ENCODE measurements at regions not wholly inside any gene's neighbourhood (a gene's known extent, or its start where the extent isn't known, plus 50 kb on each side); places are given as distances from the start of the nearest gene placed in this dataset.

DNA sequence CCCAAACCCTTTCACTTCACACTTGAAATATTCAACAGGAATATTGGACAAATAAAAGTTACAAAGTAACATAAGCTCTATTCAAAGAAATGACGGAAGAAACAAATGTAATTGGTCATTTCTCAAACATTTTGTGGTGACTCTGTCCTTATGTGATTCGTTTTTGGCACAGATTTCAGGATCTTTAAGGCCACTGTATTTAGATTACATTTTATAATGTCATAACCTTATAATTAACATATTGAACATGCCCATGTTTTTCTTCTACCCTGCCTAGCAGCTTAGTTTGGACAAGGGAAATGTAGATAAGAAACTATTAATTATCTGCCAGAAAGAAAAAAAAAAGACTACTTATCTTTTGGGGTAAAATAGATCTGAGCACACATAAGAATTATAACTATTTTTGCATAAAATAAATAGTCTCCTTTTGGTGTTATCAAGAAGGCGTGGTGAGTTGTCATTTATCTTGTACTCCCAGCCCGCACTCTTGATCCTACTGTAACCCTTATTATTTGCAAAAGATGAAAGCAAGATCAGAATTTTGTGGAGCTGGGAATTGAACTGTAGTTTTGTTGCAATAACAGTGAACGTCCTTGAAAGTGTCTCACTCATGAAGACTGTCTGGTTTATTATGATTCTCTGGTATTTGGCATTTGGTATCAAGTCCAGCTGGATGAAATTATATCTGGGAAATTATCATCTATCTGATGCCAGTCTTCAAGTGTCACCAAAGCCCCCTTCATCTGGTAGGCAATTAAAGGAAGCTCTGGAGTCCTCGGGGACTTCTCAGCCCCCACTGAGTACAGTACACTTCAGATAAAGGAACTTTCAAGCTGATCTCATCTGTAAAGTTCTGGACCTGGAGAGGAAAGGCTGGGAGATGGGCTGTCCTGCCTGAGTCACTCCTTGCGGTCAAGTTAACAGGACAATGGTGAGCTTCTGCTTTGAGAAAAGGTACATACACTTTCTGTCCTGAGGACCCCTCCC, 175.7 kb upstream of the INHBA start:
- no peak for DNase-seq (ENCODE audit: low read depth, low spot score)

DNA sequence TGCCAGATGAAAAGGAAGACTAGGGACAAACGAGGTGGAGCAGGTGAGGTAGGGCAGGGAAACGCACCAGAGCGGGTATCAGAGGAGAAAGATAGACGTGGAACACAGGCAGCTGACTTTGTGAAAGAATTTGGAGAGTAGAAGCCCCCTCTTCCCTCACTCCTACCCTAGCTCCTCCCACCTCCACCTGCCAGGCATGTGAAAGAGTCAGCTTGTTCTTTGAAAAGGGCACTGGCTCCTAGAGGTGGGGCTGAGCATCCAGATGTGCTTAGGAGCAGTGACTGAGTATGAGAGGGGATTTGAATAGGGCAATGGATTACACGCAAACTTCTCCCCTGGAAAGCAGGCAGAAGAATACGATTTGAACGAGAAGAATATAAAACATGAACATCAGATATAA, 174.2 kb upstream of the INHBA start:
- no peak for DNase-seq (ENCODE audit: low read depth, low spot score)

DNA sequence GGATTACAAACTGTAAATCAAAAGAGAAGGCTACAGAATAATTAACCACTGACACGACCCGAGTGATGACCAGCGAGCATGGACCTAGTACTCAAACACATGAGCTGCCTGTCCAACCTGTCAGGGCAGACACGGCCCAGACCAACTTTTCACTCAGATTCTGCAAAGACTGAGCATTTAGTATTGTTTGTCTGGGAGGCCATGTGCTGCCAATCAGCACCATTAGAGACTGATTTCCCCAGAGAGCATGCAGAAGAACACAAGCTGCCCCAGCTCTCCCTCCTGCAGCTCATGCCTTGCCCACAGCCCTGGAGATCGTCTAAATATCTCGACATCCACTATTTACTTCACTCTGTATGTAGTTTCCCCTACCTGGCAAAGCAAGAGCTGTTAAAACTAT, 172.6 kb upstream of the INHBA start:
- no peak for DNase-seq (ENCODE audit: low read depth, low spot score)

DNA sequence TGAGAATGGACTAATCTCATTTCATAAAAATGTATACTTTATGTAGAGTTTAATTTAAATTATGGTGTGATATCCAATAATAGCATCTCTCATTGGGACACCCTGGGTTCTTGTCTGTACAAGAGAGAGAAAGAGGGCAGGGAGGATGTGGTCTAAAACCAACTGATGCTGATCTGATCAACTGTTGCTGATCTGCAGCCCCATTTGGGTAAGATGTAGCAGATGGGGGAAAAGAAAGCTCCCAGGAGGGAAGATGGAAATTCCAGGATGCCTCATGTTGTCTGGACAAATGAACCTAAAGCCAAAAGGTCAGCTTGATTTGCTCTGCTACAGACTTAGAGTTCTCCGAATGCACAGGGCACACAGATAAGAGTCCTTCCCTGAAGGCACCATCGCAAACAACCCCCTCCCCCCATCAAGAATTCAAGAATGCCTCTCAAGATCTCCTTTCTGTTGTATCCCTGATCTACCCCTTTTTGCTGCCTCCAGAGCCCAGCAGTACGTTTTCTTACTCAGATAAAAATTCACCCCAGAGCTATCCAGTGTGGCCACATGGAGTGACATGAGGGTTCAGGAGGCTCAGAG, 171.4 kb upstream of the INHBA start:
- no peak for DNase-seq (ENCODE audit: low read depth, low spot score)

DNA sequence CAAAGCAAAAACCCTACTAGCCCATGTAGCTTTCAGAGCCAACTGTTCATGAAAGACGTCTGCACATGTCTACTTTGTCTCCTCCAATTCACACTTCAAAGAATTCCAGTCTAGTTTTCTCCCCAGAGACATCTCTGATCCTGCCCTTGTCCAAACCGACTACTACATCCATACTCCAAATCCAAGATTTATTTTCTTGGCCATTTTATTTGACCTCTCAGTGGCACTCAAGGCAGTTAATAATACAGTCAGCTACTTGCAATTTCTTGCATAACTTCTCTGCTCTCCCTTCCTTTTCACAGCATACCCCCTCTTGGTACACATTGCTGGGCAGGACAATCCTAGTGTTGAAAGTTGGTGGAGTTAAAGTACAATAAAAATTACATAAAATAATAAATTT, 170.9 kb upstream of the INHBA start:
- DNase-seq (ENCODE audit: low read depth, low spot score): no peak

DNA sequence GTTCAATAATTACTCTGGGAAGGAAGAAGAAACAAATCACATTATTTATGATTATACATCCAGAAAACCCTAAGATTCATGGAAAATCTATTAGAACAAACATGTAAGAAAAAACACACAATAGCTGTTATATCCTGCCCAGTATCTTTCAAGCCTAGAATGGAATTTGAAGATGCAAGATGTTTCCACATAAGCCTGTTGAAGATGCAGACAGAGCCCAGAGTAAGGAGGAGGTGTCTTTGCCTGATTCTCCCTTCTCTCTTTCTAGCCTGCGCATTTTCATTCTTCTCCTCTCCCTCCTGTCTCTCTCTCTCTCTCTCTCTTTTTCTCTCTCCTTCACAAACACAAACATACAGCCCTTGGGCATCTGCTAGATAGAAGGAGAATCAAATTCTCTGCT, 170.1 kb upstream of the INHBA start:
- DNase-seq (ENCODE audit: low read depth, low spot score): no peak

DNA sequence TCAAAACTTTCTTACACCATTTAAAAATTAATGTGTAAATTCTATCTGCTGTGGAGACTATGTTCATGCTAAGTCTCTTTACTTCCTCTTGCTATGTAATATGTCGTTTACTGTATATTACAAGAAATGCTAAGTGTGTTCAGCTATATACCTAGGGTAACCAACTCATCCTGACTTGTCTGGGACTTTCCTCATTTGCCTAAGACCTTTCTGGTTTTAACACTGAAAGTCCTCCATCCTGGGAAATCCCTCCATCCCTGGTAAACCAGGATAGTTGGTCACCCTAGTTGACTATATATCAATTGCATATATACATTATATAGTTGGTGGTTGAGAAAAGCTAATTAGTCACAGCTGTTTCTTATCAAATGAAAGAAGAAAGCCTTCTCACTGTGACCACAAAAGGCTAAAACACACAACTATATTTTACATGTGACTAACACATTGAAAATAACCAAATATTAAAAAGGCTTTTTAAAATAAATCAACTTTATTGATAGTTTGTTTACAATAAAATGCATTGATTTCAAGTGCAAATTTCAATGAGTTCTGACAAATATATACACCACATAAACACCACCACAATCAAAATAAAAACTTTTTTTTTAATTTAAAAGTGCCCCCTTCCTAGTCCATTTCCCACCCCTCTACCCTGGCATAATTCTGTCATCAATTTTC, 167.7 kb upstream of the INHBA start:
- no peak for DNase-seq (ENCODE audit: low read depth, low spot score)

DNA sequence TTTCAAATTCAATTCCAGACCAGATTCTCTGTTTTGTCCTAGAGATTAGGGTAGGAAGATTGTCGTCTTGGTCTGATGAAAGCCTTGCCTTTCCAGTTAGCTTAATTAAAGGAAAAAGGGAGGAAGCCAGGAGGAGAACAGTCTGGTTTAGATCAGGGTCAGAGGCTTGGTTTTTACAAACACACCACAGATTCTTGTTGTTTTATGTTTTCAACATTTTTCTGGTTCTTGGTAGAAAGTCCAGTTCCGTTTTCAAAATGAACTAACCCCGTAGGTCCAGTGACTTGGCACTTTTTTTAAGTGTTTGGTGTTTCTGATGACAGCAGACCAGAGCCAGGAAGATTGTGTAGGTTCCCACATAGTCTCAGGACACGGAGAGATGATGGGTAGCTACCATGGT, 167.1 kb upstream of the INHBA start:
- no peak for DNase-seq (ENCODE audit: low read depth, low spot score)

DNA sequence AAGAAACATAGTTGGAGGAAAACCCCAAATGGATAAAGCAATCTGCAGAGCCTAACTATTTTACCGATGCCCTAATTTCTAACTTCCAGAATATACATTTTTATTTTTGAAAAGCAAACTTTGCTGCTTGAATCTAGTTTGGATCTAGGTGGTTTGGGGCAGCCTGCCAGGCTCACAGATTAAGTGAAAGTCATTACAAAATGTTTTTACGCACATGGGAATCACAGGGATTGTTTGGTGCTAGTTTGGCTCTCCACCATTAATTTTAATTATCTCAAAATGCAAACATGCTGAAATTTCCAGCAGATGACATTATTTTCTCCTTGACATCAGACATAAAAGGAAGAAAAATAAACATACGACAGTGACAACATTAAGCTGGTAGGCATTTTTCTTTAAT, 166.7 kb upstream of the INHBA start:
- no peak for DNase-seq (ENCODE audit: low read depth, low spot score)

DNA sequence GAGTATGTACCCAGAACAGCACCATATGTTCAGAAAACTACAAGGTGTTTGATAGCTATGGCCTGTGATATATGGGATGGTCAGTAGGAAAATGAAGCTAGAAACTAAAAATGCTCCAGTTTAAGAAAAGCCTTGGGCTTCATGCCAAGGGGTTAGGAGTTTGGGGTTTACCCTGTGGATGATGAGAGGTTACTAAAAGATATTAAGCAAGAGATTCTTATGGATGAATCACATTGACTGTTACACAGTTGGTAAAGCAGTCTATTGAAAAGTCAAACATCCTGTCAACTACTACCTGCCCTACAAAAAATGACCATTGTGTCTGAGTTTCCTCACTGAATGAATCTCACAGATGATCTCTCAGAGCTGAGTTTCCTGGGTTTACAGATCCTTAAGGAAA, 166.2 kb upstream of the INHBA start:
- no peak for DNase-seq (ENCODE audit: low read depth, low spot score)

DNA sequence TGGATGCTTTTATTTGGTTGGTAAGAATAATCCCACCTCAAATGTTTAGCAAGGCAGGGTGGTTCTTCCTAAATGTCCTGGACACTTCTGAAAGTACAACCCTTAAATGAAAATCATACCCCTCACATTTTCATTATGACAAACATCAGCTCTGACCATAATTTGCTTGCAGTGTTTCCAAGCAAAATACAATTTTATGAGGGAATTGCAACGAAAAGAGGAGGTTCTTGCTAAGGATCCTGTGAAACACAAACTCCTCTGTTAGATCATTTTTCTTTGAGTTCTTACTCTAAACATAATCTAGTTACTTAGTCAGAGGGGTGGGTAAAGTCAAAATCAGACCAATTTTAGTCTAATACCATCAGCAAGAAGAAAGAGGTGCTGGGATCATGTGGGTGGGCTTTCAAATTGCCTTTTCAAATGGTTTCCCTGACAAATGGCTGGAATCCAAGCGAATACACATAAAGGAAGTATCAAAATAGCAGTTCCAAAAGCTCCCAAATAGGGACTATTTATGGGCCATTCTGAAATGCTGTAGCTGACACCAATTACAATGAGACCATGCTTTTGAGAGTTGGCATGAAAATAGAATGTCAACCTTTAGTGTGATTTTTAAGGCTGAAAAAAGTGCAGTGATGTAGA, 164.9 kb upstream of the INHBA start:
- DNase-seq (ENCODE audit: low read depth, low spot score): no peak

DNA sequence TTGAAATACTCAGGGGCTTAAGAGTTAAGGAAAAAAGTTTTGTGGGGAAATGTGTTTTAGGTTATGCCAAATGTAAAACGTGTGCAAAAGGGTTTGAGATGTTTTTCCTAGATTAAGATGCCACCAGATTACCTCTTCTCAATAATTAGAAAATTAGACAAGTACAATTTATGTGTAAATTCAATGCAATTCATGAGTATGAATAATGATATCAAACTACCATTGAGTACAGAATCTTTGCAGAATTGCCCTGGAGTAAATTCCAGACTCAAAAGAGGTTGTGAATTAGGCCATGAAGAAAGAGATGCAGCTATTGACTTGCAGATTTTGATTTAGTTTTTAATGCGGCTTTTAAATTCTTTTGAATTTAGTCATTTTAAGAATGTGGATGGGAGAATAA, 159.4 kb upstream of the INHBA start:
- DNase-seq (ENCODE audit: low read depth, low spot score): no peak

DNA sequence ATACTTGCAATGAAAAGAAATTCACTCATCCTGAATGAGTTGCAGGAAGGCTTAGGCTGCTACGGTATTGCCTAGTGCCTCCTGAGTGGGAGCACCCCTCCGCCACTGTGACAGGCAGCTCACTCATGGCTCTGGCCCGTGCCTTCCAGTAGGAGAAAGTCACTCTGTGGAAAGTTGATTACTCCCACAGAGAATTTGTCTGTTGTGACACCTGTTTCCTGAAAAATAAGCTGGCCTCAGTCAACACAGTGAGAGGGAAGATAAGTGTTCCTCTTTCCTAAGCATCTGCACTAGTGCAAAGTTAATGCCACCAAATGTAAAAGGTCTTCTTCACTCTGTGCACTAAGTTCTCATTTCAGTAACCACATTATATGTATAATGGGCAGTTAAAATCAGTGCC, 158.8 kb upstream of the INHBA start:
- DNase-seq (ENCODE audit: low read depth, low spot score): no peak

DNA sequence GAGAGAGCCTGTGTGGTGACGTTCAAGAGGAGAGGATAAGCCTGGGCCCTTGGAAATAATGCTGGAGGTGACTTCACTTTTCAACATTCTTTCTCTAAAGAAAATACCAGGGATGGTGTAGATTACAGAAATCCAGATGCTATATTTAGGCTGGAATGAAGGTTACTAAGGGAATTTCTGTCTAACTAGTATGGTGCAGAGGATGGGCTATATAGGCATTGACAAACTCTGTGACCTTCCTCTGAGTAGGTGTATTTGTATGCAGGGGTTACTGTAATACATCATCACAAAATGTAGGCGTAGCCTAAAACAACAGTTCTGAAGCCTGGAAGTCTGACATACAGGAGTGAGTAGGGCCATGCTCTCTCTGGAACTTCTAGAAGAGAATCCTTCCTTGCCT, 155.3 kb upstream of the INHBA start:
- no peak for DNase-seq (ENCODE audit: low read depth, low spot score)

DNA sequence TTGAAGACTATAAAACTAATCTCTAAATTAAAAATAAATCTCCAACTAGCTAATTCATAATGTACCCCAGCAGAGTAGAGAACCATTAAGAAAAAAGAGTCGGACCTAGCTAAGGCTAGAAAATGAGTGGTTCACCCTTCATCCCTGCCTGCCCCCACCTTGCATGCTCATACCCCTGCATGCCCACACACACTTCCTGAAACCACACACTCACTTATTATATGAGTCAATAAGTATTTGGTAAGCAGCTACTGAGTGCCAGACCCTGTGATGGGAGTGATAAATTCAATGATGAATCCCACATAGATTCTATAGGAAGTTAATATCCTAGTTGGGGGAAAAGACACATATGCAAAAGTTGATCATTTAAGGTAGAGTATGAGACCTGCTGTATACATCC, 152.9 kb upstream of the INHBA start:
- DNase-seq (ENCODE audit: low read depth, low spot score): no peak

DNA sequence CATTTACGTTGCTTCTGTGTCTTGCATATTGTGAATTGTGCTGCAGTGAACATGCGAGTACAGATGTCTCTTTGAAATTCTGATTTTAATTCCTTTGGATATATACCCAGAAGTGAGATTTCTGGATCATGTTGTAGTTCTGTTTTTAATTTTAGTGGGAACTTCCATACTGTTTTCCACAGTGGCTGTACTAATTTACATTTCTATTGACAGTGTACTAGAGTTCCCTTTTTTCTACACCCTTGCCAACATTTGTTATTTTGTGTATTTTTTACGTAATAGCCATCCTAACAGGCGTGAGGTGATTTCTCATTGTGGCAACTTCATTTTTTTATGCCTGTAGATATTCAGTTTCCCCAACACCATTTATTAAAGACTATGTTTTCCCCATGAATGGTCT, 144.7 kb upstream of the INHBA start:
- no peak for DNase-seq (ENCODE audit: low read depth, low spot score)

DNA sequence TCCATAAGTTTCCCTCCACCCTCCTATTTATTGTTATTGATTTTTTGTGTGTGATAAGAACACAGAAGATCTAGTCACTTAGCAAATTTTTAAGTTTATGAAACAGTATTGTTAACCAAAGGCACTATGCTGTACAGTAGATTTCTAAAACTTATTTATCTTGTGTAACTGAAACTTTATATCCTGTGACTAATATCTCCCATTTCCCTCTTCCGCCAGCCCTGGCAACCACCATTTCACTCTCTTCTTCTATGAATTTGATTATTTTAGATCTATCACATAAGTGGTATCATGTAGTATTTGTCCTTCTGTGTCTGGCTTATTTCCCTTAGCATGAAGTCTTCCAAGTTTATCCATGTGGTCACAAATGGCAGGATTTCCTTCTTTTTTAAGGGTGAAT, 144.3 kb upstream of the INHBA start:
- DNase-seq (ENCODE audit: low read depth, low spot score): no peak

DNA sequence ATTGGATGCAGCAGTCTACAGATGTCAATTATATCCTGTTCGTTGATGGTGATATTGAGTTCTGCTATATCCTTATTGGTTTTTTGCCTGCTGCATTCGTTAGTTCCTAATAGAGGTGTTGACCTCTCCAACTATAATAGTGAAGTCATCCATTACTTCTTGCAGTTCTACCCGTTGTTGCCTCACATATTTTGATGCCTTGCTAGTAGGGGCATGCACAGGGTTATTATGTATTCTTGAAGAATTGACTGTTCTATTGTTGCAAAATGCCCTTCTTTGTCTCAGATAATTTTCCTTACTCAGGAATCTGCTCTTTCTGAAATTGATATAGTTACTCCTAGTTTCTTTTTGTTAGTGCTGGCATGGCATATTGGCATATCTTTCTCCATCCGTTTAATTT, 140.1 kb upstream of the INHBA start:
- no peak for DNase-seq (ENCODE audit: low read depth, low spot score)

DNA sequence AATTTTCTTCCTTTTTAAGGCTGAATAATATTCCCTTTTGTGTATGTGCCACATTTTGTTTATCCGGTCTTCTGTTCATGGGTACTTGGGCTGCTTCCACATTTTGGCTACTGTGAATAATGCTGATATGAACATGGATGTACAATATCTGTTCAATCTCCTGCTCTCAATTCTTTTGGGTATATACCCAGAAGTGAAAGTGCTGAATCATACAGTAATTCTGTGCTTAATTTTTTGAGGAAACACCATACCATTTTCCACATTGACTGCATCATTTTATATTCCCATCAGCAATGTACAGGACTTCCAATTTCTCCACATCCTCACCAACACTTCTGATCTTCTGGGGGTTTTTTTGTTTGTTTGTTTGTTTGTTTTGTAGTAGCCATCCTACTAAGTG, 135.0 kb upstream of the INHBA start:
- no peak for DNase-seq (ENCODE audit: low read depth, low spot score)

DNA sequence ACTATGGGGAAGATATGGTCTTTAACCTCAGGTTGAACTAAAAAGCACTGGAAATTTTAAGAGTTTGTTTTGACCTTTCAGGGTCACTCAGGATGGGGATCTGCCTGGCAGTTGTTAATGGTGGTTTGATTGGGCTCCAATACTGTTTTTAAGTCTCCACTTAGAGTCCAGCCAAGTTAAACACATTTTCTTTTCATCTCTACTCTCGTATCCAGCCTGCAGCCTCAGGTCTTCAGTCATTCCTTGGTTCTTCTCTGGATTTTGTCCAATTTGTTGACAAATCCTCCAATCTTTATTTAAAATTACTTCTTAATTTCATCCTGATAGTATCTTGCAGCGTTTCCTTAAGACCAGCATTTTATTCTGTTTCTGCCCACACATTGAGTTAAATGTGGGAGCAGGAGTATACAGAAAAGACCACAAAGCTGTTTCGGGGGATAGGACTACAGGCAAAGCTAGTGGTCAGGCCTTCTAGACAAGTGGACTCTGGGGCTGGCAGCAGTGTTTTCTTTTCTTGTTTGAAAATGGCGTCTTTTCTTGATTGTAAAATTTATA, 133.2 kb upstream of the INHBA start:
- no peak for DNase-seq (ENCODE audit: low read depth, low spot score)

DNA sequence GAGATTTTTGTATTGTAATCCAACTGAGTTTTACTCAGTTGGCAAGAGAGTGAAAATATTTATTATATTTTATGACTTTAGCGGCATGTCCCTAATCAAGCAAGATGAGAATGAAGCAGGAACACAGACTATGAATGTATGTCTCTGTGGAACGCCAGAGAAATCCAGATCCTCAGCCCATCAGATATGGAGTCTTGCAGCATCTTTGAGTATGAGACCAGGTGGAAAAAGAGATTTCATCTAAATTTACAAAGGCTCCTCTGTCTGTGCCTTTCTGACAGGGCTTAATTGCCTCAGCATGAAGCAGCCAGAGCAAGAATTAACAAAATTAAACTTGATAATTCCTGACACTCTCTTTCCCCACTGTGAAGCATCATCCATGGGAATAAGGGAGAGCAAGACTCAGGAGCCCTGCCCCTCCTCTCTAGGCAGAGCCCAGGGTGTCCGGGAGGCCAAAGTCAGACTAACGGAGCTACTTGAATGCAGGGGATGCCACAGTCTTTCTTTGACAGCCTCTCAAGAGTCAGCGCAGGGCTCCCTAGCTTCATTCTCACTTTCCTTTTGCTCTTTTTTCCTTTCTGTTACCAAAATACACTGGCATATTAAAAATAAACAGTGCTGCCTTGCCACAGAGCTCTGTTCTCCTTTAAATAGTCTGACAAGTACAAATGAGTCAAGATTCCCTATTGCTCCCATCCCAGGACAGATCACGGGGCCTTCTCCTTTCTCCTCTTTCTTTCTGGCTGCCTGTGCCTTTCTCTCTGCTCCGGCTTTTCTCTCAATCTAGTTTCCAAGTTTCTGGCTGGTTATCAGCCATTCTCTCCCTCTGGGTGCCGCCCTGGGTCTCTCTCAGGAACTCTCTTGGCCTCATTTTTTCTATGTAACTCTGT, 132.2 kb upstream of the INHBA start:
- no peak for DNase-seq (ENCODE audit: low read depth, low spot score)
